ENCODE measurements at regions not wholly inside any gene's neighbourhood (a gene's known extent, or its start where the extent isn't known, plus 50 kb on each side); places are given as distances from the start of the nearest gene placed in this dataset.
"Not testable (repeated sequence)": the region's sequence is repeated elsewhere in the genome, so short reads cannot be mapped to it uniquely, and the experiment has no call there.

GRCh38 chr18:30676053-30676480 lies 366.5 kb downstream of the DSC3 start:
- no peak overlapping the region for H3K27ac Mint-ChIP-seq

GRCh38 chr18:30675493-30675892 lies 367.0 kb downstream of the DSC3 start:
- ATAC-seq (ENCODE audit: low read depth) = no peak
- H3K36me3 Mint-ChIP-seq = no peaks in the 10 kb centered on the region
- H3K27me3 Mint-ChIP-seq = no peaks in the 10 kb centered on the region
- H3K4me1 Mint-ChIP-seq = no peaks in the 10 kb centered on the region
- H3K9me3 Mint-ChIP-seq = peaks cover 2% of the 10 kb centered on the region
- H3K4me3 Mint-ChIP-seq = no peak overlapping the region
- H3K27ac Mint-ChIP-seq = no peak overlapping the region
- DNase-seq = no peak
- POLR2A ChIA-PET = no interaction called here

More at GRCh38 chr18:30676053-30676480, 366.5 kb downstream of the DSC3 start:
- H3K4me1 Mint-ChIP-seq = no peaks in the 10 kb centered on the region
- no peak for DNase-seq
- no peak for ATAC-seq (ENCODE audit: low read depth)
- no peak overlapping the region for H3K4me3 Mint-ChIP-seq
- peaks cover 2% of the 10 kb centered on the region for H3K9me3 Mint-ChIP-seq
- H3K27me3 Mint-ChIP-seq = no peaks in the 10 kb centered on the region
- H3K36me3 Mint-ChIP-seq = no peaks in the 10 kb centered on the region
- POLR2A ChIA-PET = no interaction called here

- Mint-ChIP-seq H3K9me3 (peaks cover 2% of the 10 kb centered on the region), H3K4me1 (no peaks in the 10 kb centered on the region), H3K27ac (no peak overlapping the region), H3K27me3 (no peaks in the 10 kb centered on the region), H3K4me3 (no peak overlapping the region), H3K36me3 (no peaks in the 10 kb centered on the region)
- ATAC-seq (ENCODE audit: low read depth) (no peak), DNase-seq (no peak)
- POLR2A ChIA-PET = no interaction called here
Measured at GRCh38 chr18:30675072-30675471, 367.5 kb downstream of the DSC3 start.

- H3K4me1 Mint-ChIP-seq = no peaks in the 10 kb centered on the region
Measured at GRCh38 chr18:30674596-30674995, 367.9 kb downstream of the DSC3 start.

GRCh38 chr18:30672439-30672838 lies 370.1 kb downstream of the DSC3 start:
- H3K4me1 Mint-ChIP-seq; H3K36me3 Mint-ChIP-seq; H3K27me3 Mint-ChIP-seq; H3K4me3 Mint-ChIP-seq; POLR2A ChIA-PET; DNase-seq; ATAC-seq (ENCODE audit: low read depth); H3K9me3 Mint-ChIP-seq; H3K27ac Mint-ChIP-seq: not testable (repeated sequence)

More at GRCh38 chr18:30674596-30674995, 367.9 kb downstream of the DSC3 start:
- H3K36me3 Mint-ChIP-seq = no peaks in the 10 kb centered on the region
- peaks cover 2% of the 10 kb centered on the region for H3K9me3 Mint-ChIP-seq
- no peak overlapping the region for H3K4me3 Mint-ChIP-seq
- POLR2A ChIA-PET = no interaction called here
- ATAC-seq (ENCODE audit: low read depth) (no peak), DNase-seq (no peak)
- H3K27me3 Mint-ChIP-seq = no peaks in the 10 kb centered on the region
- H3K27ac Mint-ChIP-seq = no peak overlapping the region

GRCh38 chr18:30658306-30658705 lies 384.2 kb downstream of the DSC3 start:
- peaks cover 13% of the 10 kb centered on the region for H3K9me3 Mint-ChIP-seq
- no peaks in the 10 kb centered on the region for H3K27me3 Mint-ChIP-seq
- DNase-seq = no peak
- H3K4me1 Mint-ChIP-seq = no peaks in the 10 kb centered on the region
- no peak overlapping the region for H3K27ac Mint-ChIP-seq
- H3K4me3 Mint-ChIP-seq = no peak overlapping the region
- H3K36me3 Mint-ChIP-seq = no peaks in the 10 kb centered on the region
- POLR2A ChIA-PET = no interaction called here
- no peak for ATAC-seq (ENCODE audit: low read depth)

- H3K4me1 Mint-ChIP-seq = no peaks in the 10 kb centered on the region
- H3K9me3 Mint-ChIP-seq = no peaks in the 10 kb centered on the region
- no peak for DNase-seq
- H3K4me3 Mint-ChIP-seq = no peak overlapping the region
- no peak for ATAC-seq (ENCODE audit: low read depth)
- no peaks in the 10 kb centered on the region for H3K27me3 Mint-ChIP-seq
- no peak overlapping the region for H3K27ac Mint-ChIP-seq
- POLR2A ChIA-PET = no interaction called here
- H3K36me3 Mint-ChIP-seq = no peaks in the 10 kb centered on the region
Measured at GRCh38 chr18:30652387-30652786, 390.2 kb downstream of the DSC3 start.

GRCh38 chr18:30650499-30650898 lies 392.0 kb downstream of the DSC3 start:
- Mint-ChIP-seq H3K27me3 (no peaks in the 10 kb centered on the region), H3K9me3 (no peaks in the 10 kb centered on the region), H3K4me1 (no peaks in the 10 kb centered on the region), H3K4me3 (no peak overlapping the region), H3K36me3 (no peaks in the 10 kb centered on the region), H3K27ac (no peak overlapping the region)
- POLR2A ChIA-PET = no interaction called here
- ATAC-seq (ENCODE audit: low read depth) (no peak), DNase-seq (no peak)

- Mint-ChIP-seq H3K4me1 (no peaks in the 10 kb centered on the region), H3K36me3 (no peaks in the 10 kb centered on the region), H3K9me3 (peaks cover 4% of the 10 kb centered on the region), H3K27me3 (no peaks in the 10 kb centered on the region), H3K27ac (no peak overlapping the region), H3K4me3 (no peak overlapping the region)
- no peak for DNase-seq
- POLR2A ChIA-PET = no interaction called here
- no peak for ATAC-seq (ENCODE audit: low read depth)
Measured at GRCh38 chr18:30644158-30644557, 398.4 kb downstream of the DSC3 start.

GRCh38 chr18:30639361-30639760 lies 403.2 kb downstream of the DSC3 start:
- Mint-ChIP-seq H3K27me3 (no peaks in the 10 kb centered on the region), H3K4me1 (no peaks in the 10 kb centered on the region), H3K9me3 (peaks cover 6% of the 10 kb centered on the region), H3K4me3 (no peak overlapping the region), H3K27ac (no peak overlapping the region), H3K36me3 (no peaks in the 10 kb centered on the region)
- DNase-seq (no peak), ATAC-seq (ENCODE audit: low read depth) (no peak)
- POLR2A ChIA-PET = no interaction called here

- H3K36me3 Mint-ChIP-seq = no peaks in the 10 kb centered on the region
- peaks cover 6% of the 10 kb centered on the region for H3K9me3 Mint-ChIP-seq
- DNase-seq (no peak), ATAC-seq (ENCODE audit: low read depth) (no peak)
- H3K27me3 Mint-ChIP-seq = no peaks in the 10 kb centered on the region
- H3K4me1 Mint-ChIP-seq = no peaks in the 10 kb centered on the region
- POLR2A ChIA-PET = no interaction called here
- H3K27ac Mint-ChIP-seq = no peak overlapping the region
- no peak overlapping the region for H3K4me3 Mint-ChIP-seq
Measured at GRCh38 chr18:30634249-30634648, 408.3 kb downstream of the DSC3 start.

- no peak for DNase-seq
- Mint-ChIP-seq H3K9me3 (peaks cover 5% of the 10 kb centered on the region), H3K4me3 (no peak overlapping the region)
Measured at GRCh38 chr18:30632071-30632698, 410.4 kb downstream of the DSC3 start.

GRCh38 chr18:30625961-30626360 lies 416.6 kb downstream of the DSC3 start:
- Mint-ChIP-seq H3K9me3 (peaks cover 7% of the 10 kb centered on the region), H3K27me3 (no peaks in the 10 kb centered on the region)
- POLR2A ChIA-PET = no interaction called here

More at GRCh38 chr18:30632071-30632698, 410.4 kb downstream of the DSC3 start:
- H3K27ac Mint-ChIP-seq = no peak overlapping the region
- H3K36me3 Mint-ChIP-seq = no peaks in the 10 kb centered on the region
- no peak for ATAC-seq (ENCODE audit: low read depth)
- no peaks in the 10 kb centered on the region for H3K27me3 Mint-ChIP-seq
- H3K4me1 Mint-ChIP-seq = no peaks in the 10 kb centered on the region
- POLR2A ChIA-PET = no interaction called here

GRCh38 chr18:30623401-30624065 lies 419.0 kb downstream of the DSC3 start:
- no peak for DNase-seq
- no peak for ATAC-seq (ENCODE audit: low read depth)
- POLR2A ChIA-PET = no interaction called here
- Mint-ChIP-seq H3K9me3 (peaks cover 3% of the 10 kb centered on the region), H3K27me3 (no peaks in the 10 kb centered on the region), H3K27ac (no peak overlapping the region), H3K4me3 (no peak overlapping the region), H3K4me1 (no peaks in the 10 kb centered on the region), H3K36me3 (no peaks in the 10 kb centered on the region)

More at GRCh38 chr18:30625961-30626360, 416.6 kb downstream of the DSC3 start:
- no peaks in the 10 kb centered on the region for H3K36me3 Mint-ChIP-seq
- H3K4me3 Mint-ChIP-seq = no peak overlapping the region
- no peak for DNase-seq
- no peak for ATAC-seq (ENCODE audit: low read depth)
- no peak overlapping the region for H3K27ac Mint-ChIP-seq
- H3K4me1 Mint-ChIP-seq = no peaks in the 10 kb centered on the region

Data from activated naive CD8-positive, alpha-beta T cell treated with anti-CD3 and anti-CD28 coated beads, Interleukin-2, amount 10 ng/mL, durations not matched to agents 7 days and 5 days (primary cell).